ENCODE measurements at regions not wholly inside any gene's neighbourhood (a gene's known extent, or its start where the extent isn't known, plus 50 kb on each side); places are given as distances from the start of the nearest gene placed in this dataset.
"Not testable (repeated sequence)": the region's sequence is repeated elsewhere in the genome, so short reads cannot be mapped to it uniquely, and the experiment has no call there.

DNA sequence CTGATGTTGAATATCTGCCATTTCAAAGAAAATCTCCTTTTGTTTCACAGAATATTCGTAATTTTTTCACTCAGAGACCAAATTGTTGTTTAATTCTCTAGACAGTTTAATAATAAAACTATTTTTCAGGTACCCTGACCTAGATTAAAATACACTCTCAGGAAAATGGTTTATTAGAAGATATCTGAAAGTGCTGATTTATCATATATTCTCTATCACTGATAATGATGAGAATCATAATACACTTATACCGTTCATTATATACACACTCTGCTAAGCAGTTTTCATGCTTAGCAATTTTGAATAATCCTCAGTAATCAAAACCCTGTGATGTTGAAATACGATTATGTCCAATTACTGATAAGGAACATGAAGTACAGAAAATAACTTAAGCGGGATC, 772.9 kb upstream of the CRIM1 start:
- CTCF ChIA-PET = no interaction called here
- no peak overlapping the region for H3K4me3 Mint-ChIP-seq

GRCh38 chr2:35580956-35581355, 774.6 kb upstream of the CRIM1 start:
- CTCF ChIA-PET = interaction anchor here (0.6 kb wide), 1 partner anchor 120 kb away, joined by 3 read pairs; no protein-coding TSS in a partner anchor
- H3K9me3 Mint-ChIP-seq = peaks cover 4% of the 10 kb centered on the region
- no peaks in the 10 kb centered on the region for H3K27me3 Mint-ChIP-seq
- H3K36me3 Mint-ChIP-seq = no peaks in the 10 kb centered on the region
- no peak for DNase-seq
- H3K4me3 Mint-ChIP-seq = no peak overlapping the region
- no peaks in the 10 kb centered on the region for H3K4me1 Mint-ChIP-seq
- no peak overlapping the region for H3K27ac Mint-ChIP-seq

More for the DNA sequence above, 772.9 kb upstream of the CRIM1 start:
- no peaks in the 10 kb centered on the region for H3K27me3 Mint-ChIP-seq
- no peaks in the 10 kb centered on the region for H3K4me1 Mint-ChIP-seq
- DNase-seq = no peak
- H3K36me3 Mint-ChIP-seq = no peaks in the 10 kb centered on the region
- no peak overlapping the region for H3K27ac Mint-ChIP-seq
- peaks cover 12% of the 10 kb centered on the region for H3K9me3 Mint-ChIP-seq

- H3K9me3 Mint-ChIP-seq, H3K36me3 Mint-ChIP-seq, H3K4me1 Mint-ChIP-seq, DNase-seq, H3K4me3 Mint-ChIP-seq, CTCF ChIA-PET, H3K27ac Mint-ChIP-seq, H3K27me3 Mint-ChIP-seq: not testable (repeated sequence)
Measured at GRCh38 chr2:35568574-35568973, 787.0 kb upstream of the CRIM1 start.

DNA sequence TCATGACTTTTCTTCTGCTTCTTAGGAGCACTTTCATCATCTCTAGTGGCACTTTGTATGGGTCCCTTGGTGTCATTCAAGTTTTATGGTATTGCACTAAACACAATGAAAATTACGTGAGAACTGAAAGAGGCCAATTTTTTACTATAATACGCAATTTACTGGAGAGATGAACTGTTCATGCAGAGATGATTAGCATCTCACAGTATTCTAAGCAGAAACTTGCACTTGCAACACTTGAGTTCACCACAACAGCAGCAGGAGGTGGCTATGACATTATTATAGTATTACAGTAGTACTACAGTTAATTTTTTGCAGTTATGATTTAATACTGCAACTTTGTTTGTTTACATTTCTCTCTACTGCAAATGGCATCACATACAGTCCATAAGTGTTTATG, 793.1 kb upstream of the CRIM1 start:
- CTCF ChIA-PET = no interaction called here
- Mint-ChIP-seq H3K36me3 (no peaks in the 10 kb centered on the region), H3K27me3 (no peaks in the 10 kb centered on the region), H3K4me3 (no peak overlapping the region), H3K4me1 (no peaks in the 10 kb centered on the region), H3K9me3 (peaks cover 2% of the 10 kb centered on the region), H3K27ac (no peak overlapping the region)
- DNase-seq = no peak

- CTCF ChIA-PET = no interaction called here
- H3K4me3 Mint-ChIP-seq = no peak overlapping the region
- no peaks in the 10 kb centered on the region for H3K36me3 Mint-ChIP-seq
- H3K9me3 Mint-ChIP-seq = no peaks in the 10 kb centered on the region
- DNase-seq = no peak
- H3K27me3 Mint-ChIP-seq = no peaks in the 10 kb centered on the region
- H3K27ac Mint-ChIP-seq = no peak overlapping the region
- no peaks in the 10 kb centered on the region for H3K4me1 Mint-ChIP-seq
Measured at GRCh38 chr2:35548171-35548570, 807.4 kb upstream of the CRIM1 start.

- H3K27ac Mint-ChIP-seq = no peak overlapping the region
- H3K36me3 Mint-ChIP-seq = no peaks in the 10 kb centered on the region
- DNase-seq = no peak
- no peak overlapping the region for H3K4me3 Mint-ChIP-seq
- CTCF ChIA-PET = no interaction called here
- no peaks in the 10 kb centered on the region for H3K27me3 Mint-ChIP-seq
- H3K9me3 Mint-ChIP-seq = no peaks in the 10 kb centered on the region
- H3K4me1 Mint-ChIP-seq = no peaks in the 10 kb centered on the region
Measured at GRCh38 chr2:35545301-35545700, 810.3 kb upstream of the CRIM1 start.

DNA sequence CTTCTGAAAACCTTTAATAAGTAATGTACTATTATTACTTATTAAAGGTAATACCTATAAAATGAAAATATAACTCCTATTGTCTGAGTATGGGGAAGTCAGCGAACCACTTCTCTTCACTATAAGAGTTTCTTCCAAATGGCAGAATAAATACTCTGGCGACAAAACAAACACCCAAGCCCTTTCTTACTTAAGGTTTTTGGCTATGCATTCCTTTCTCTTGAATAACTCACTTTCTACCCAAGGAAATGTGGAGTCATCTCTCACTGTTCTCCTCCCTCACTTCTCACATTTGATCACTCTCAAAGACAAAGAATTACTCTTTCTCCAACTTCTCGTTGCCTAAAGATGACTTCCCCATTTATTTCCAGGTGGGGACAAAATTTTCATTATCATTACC, 816.8 kb upstream of the CRIM1 start:
- CTCF ChIA-PET = no interaction called here
- H3K27ac Mint-ChIP-seq = no peak overlapping the region
- H3K4me3 Mint-ChIP-seq = no peak overlapping the region
- H3K9me3 Mint-ChIP-seq = no peaks in the 10 kb centered on the region
- H3K27me3 Mint-ChIP-seq = no peaks in the 10 kb centered on the region
- no peaks in the 10 kb centered on the region for H3K4me1 Mint-ChIP-seq
- DNase-seq = no peak
- H3K36me3 Mint-ChIP-seq = no peaks in the 10 kb centered on the region

DNA sequence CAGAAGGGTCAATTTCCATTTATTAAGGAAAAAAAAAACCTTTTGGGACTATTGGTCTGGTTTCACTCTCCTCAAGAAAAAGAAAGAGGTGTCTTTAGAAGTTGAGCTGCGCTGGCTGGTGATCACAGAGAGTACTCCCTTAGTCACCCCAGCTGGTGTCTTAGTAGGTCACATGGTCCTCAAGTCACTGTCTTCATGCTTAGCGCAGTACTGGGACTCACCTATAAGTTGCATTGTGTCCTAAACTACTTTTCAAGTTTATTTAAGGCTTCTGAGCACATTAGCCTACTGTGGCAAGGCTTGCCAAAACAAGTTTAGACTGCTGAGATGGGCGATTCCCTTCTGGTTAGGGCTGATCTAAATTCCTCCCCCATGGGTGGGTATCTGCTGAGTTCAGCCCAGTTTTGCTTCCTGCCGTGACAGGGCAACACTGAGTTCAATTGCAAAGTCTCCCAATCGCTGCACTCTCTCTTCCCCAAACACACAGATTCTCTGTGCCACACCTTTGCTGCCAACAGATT, 824.9 kb upstream of the CRIM1 start:
- DNase-seq = no peak
- H3K4me1 Mint-ChIP-seq = no peaks in the 10 kb centered on the region
- CTCF ChIA-PET = interaction anchor here (0.6 kb wide), 1 partner anchor 41 kb away, joined by 5 read pairs; no protein-coding TSS in a partner anchor

GRCh38 chr2:35526741-35527140, 828.8 kb upstream of the CRIM1 start:
- Mint-ChIP-seq H3K9me3 (peaks cover 18% of the 10 kb centered on the region), H3K4me1 (no peaks in the 10 kb centered on the region), H3K27ac (no peak overlapping the region), H3K27me3 (no peaks in the 10 kb centered on the region), H3K36me3 (no peaks in the 10 kb centered on the region), H3K4me3 (no peak overlapping the region)
- CTCF ChIA-PET = no interaction called here
- no peak for DNase-seq

More for the DNA sequence above, 824.9 kb upstream of the CRIM1 start:
- Mint-ChIP-seq H3K4me3 (no peak overlapping the region), H3K36me3 (no peaks in the 10 kb centered on the region), H3K9me3 (peaks cover 12% of the 10 kb centered on the region), H3K27ac (no peak overlapping the region), H3K27me3 (no peaks in the 10 kb centered on the region)

- CTCF ChIA-PET = no interaction called here
- Mint-ChIP-seq H3K36me3 (no peaks in the 10 kb centered on the region), H3K27me3 (no peaks in the 10 kb centered on the region), H3K4me3 (no peak overlapping the region), H3K4me1 (no peaks in the 10 kb centered on the region), H3K9me3 (peaks cover 11% of the 10 kb centered on the region), H3K27ac (no peak overlapping the region)
- DNase-seq = no peak
Measured at GRCh38 chr2:35522450-35522849, 833.1 kb upstream of the CRIM1 start.

- H3K27ac Mint-ChIP-seq = no peak overlapping the region
- H3K27me3 Mint-ChIP-seq = no peaks in the 10 kb centered on the region
- H3K9me3 Mint-ChIP-seq = peaks cover 11% of the 10 kb centered on the region
- H3K4me1 Mint-ChIP-seq = no peaks in the 10 kb centered on the region
- H3K36me3 Mint-ChIP-seq = no peaks in the 10 kb centered on the region
- no peak for DNase-seq
- CTCF ChIA-PET = no interaction called here
- H3K4me3 Mint-ChIP-seq = no peak overlapping the region
Measured at GRCh38 chr2:35510636-35511035, 844.9 kb upstream of the CRIM1 start.

GRCh38 chr2:35508601-35509000, 847.0 kb upstream of the CRIM1 start:
- DNase-seq = no peak
- Mint-ChIP-seq H3K4me1 (no peaks in the 10 kb centered on the region), H3K27ac (no peak overlapping the region), H3K4me3 (no peak overlapping the region), H3K9me3 (peaks cover 7% of the 10 kb centered on the region), H3K36me3 (no peaks in the 10 kb centered on the region), H3K27me3 (no peaks in the 10 kb centered on the region)
- CTCF ChIA-PET = no interaction called here

DNA sequence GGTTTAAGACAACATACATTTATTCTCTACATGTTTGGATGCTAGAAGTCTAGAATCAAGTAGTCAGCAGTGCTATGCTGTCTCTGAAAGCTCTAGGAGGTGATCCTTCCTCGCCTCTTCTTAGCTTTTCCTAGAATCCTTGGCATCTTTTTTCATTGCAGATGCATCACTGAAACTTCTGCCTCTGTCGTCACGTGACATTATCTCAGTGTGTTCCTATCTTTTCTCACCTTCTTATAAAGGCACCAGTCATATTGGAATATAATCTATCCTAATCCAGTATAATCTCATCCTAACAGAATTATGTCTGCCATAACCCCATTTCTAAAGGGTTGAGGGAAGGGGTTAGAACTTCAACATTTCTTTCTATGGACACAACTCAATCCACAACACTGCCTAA, 851.2 kb upstream of the CRIM1 start:
- no peaks in the 10 kb centered on the region for H3K36me3 Mint-ChIP-seq
- peaks cover 4% of the 10 kb centered on the region for H3K9me3 Mint-ChIP-seq
- no peak for DNase-seq
- no peak overlapping the region for H3K27ac Mint-ChIP-seq
- no peaks in the 10 kb centered on the region for H3K27me3 Mint-ChIP-seq
- CTCF ChIA-PET = no interaction called here
- H3K4me1 Mint-ChIP-seq = no peaks in the 10 kb centered on the region
- H3K4me3 Mint-ChIP-seq = no peak overlapping the region

DNA sequence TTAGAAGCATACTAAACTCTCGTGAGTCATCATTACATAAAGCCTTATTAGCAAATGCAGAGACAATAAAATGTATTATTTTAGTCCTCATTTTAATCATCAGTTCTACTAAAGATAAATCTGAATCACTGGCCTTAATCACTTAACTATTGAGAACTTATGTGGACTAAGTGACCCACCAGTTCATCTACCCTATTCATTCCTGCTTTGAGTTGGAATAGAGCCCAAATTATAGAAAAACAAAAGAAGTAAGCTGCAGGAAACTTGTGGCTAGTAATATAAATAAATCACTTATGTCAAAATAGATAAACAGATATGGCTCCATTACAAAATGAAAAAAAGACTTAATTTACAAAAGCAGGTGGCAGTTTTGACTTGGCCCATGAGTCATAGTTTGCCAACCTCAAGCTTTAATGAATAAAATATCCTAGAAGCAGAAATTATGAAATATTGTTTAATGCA, 851.8 kb upstream of the CRIM1 start:
- H3K4me1 Mint-ChIP-seq = no peaks in the 10 kb centered on the region
- H3K4me3 Mint-ChIP-seq = no peak overlapping the region
- no peaks in the 10 kb centered on the region for H3K36me3 Mint-ChIP-seq
- CTCF ChIA-PET = no interaction called here
- no peak overlapping the region for H3K27ac Mint-ChIP-seq
- no peaks in the 10 kb centered on the region for H3K27me3 Mint-ChIP-seq
- no peak for DNase-seq
- H3K9me3 Mint-ChIP-seq = peaks cover 4% of the 10 kb centered on the region

DNA sequence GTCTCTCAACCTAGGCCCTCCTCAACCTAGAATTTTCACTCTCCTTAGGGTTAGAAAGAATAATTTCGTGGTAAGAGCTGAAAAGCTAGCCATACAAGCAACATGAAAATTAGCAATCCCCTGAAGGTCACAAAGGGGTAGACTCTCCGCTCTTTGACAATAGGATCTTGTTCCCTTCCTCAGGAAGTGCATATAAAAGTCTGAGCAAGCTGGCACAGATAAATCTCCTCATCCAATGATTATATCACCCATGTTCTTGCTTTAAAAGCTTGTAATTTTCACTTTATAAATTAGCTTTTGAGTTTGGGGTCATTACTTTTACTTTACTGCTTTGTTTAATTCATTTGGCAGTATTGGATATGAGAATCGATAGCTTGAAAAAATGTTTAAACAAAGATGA, 852.3 kb upstream of the CRIM1 start:
- Mint-ChIP-seq H3K27me3 (no peaks in the 10 kb centered on the region), H3K27ac (no peak overlapping the region), H3K4me1 (no peaks in the 10 kb centered on the region), H3K4me3 (no peak overlapping the region), H3K9me3 (peaks cover 4% of the 10 kb centered on the region), H3K36me3 (no peaks in the 10 kb centered on the region)
- no peak for DNase-seq
- CTCF ChIA-PET = no interaction called here

DNA sequence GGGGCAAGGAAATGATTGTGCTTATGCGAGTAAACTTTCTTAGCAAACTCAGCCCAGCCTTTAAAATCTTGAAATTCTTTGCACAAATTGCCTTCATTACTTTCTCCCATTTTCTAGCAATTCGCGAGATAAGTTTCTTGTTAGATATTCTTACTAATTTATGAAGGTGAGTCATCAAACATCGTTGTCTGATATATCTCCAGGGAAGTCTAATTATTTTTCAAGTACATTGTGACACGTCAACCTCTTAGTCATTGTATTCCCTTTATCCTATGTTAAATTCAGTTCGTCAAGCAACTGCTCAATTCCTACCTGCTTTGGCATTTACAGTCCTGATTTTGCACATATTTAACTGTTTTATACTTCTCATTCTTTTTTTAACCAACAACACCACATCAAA, 854.5 kb upstream of the CRIM1 start:
- CTCF ChIA-PET = no interaction called here
- Mint-ChIP-seq H3K9me3 (peaks cover 4% of the 10 kb centered on the region), H3K36me3 (no peaks in the 10 kb centered on the region), H3K4me1 (no peaks in the 10 kb centered on the region), H3K27ac (no peak overlapping the region), H3K4me3 (no peak overlapping the region), H3K27me3 (no peaks in the 10 kb centered on the region)
- no peak for DNase-seq

Measured in activated naive CD4-positive, alpha-beta T cell treated with anti-CD3 and anti-CD28 coated beads, Interleukin-2, amount 10 ng/mL, durations not matched to agents 7 days and 5 days (primary cell).